CD4-positive, alpha-beta memory T cell (primary cell): ENCODE measurements at regions not wholly inside any gene's neighbourhood (a gene's known extent, or its start where the extent isn't known, plus 50 kb on each side); places are given as distances from the start of the nearest gene placed in this dataset.

ENCODE experiments used
- CTCF ChIA-PET: fragments of 350-600 bp; sonication (Branson Sonifier 250); formaldehyde crosslinking; loops from one replicate; lab custom pipeline; 2021; ENCODE audit warnings: inconsistent platforms; ENCODE audit not compliant: partially characterized antibody; lab: Charles Lee
- POLR2A ChIA-PET: fragments of 350-600 bp; sonication (Branson Sonifier 250); formaldehyde crosslinking; loops from one replicate; lab custom pipeline; 2021; ENCODE audit not compliant: partially characterized antibody; lab: Charles Lee
- DNase-seq, 5 donors: peaks; one replicate each; pipeline versions ENCODE4 v3.0.0 to v3.0.0-alpha.2; 2020 to 2022; ENCODE audit warnings: mixed read lengths in 1 of 5
- H3K27ac ChIP-seq: one replicate; pipeline ENCODE4 v1.7.0; 2013; ENCODE audit warnings: low read depth, low read length
- H3K27me3 ChIP-seq: 2 replicates; pipeline ENCODE4 v1.7.0; 2013; ENCODE audit warnings: mild to moderate bottlenecking, low read length, moderate library complexity; ENCODE audit not compliant: insufficient read depth
- H3K36me3 ChIP-seq: 2 replicates; pipeline ENCODE4 v1.7.0; 2013; ENCODE audit warnings: mild to moderate bottlenecking, low read length, moderate library complexity; ENCODE audit not compliant: insufficient read depth
- H3K4me1 ChIP-seq: 2 replicates; pipeline ENCODE4 v1.7.0; 2013; ENCODE audit warnings: mild to moderate bottlenecking, low read length, moderate library complexity; ENCODE audit not compliant: insufficient read depth
- H3K4me3 ChIP-seq, 2 donors: one replicate each; pipeline ENCODE4 v1.7.0; 2013; ENCODE audit warnings: low read length in 2 of 2, mild to moderate bottlenecking in 1 of 2
- H3K9me3 ChIP-seq, 2 donors: one replicate each; pipeline ENCODE4 v1.7.0; 2013; ENCODE audit warnings: low read length in 2 of 2, control low read depth in 1 of 2; ENCODE audit not compliant: control insufficient read depth in 1 of 2
- H3K27ac Mint-ChIP-seq, 7 donors: one replicate each; pipeline ENCODE4 v1.8.0; 2020 to 2021; ENCODE audit warnings: mixed read lengths in 7 of 7, mild to moderate bottlenecking in 6 of 7, inconsistent platforms in 3 of 7, moderate library complexity in 3 of 7
- H3K27me3 Mint-ChIP-seq, 2 donors: one replicate each; pipeline ENCODE4 v1.8.0; 2020 to 2021; ENCODE audit warnings: mixed read lengths in 2 of 2
- H3K36me3 Mint-ChIP-seq, 2 donors: one replicate each; pipeline ENCODE4 v1.8.0; 2020 to 2021; ENCODE audit warnings: mixed read lengths in 2 of 2, inconsistent platforms in 1 of 2, mild to moderate bottlenecking in 1 of 2
- H3K4me1 Mint-ChIP-seq, 4 donors: one replicate each; pipeline ENCODE4 v1.8.0; 2020 to 2021; ENCODE audit warnings: mixed read lengths in 4 of 4, mild to moderate bottlenecking in 1 of 4
- H3K4me3 Mint-ChIP-seq, 8 donors: one replicate each; pipeline ENCODE4 v1.8.0; 2020 to 2021; ENCODE audit warnings: mixed read lengths in 8 of 8, mild to moderate bottlenecking in 7 of 8, moderate library complexity in 6 of 8, inconsistent platforms in 3 of 8
- H3K9me3 Mint-ChIP-seq, 8 donors: one replicate each; pipeline ENCODE4 v1.8.0; 2020 to 2021; ENCODE audit warnings: mixed read lengths in 8 of 8, mild to moderate bottlenecking in 5 of 8, inconsistent platforms in 3 of 8, moderate library complexity in 1 of 8
- intact Hi-C: fragments of 100-400 bp; cut with micrococcal nuclease; formaldehyde crosslinking; loops from one replicate; pipeline ENCODE4 v1.15.1; 2023

GRCh38 chr2:239579081-239579480 is 178.3 kb upstream of the HDAC4 start:
- H3K36me3 Mint-ChIP-seq = no peaks in the 10 kb centered on the region
- Histone ChIP-seq H3K27me3 (no peaks in the 10 kb centered on the region), H3K36me3 (no peaks in the 10 kb centered on the region), H3K9me3 (no peaks in the 10 kb centered on the region), H3K27ac (no peak overlapping the region), H3K4me3 (no peak overlapping the region), H3K4me1 (no peaks in the 10 kb centered on the region)
- H3K9me3 Mint-ChIP-seq = peaks cover 0 to 2% (median 0%) of the 10 kb centered on the region in 8 donors
- H3K27ac Mint-ChIP-seq = peak overlapping the region in 1 of 7 donors; percentile 30
- no peaks in the 10 kb centered on the region for H3K27me3 Mint-ChIP-seq
- intact Hi-C loops = no loop called here
- H3K4me3 Mint-ChIP-seq = no peak overlapping the region
- no peak for DNase-seq
- H3K4me1 Mint-ChIP-seq = peaks cover 0 to 1% (median 0%) of the 10 kb centered on the region in 4 donors
- ChIA-PET POLR2A (no interaction called here), CTCF (no interaction called here)

- Mint-ChIP-seq H3K36me3 (no peaks in the 10 kb centered on the region), H3K4me3 (no peak overlapping the region), H3K27ac (no peak overlapping the region), H3K27me3 (no peaks in the 10 kb centered on the region), H3K4me1 (peaks cover 0 to 1% (median 0%) of the 10 kb centered on the region in 4 donors), H3K9me3 (peaks cover 0 to 2% (median 0%) of the 10 kb centered on the region in 8 donors)
- no peak for DNase-seq
- ChIA-PET POLR2A (no interaction called here), CTCF (no interaction called here)
- H3K27ac ChIP-seq = no peak overlapping the region
- H3K4me1 ChIP-seq = no peaks in the 10 kb centered on the region
- H3K36me3 ChIP-seq = no peaks in the 10 kb centered on the region
- H3K4me3 ChIP-seq = no peak overlapping the region
- intact Hi-C loops = no loop called here
- H3K9me3 ChIP-seq = no peaks in the 10 kb centered on the region
- H3K27me3 ChIP-seq = no peaks in the 10 kb centered on the region
Observed at GRCh38 chr2:239578381-239578780, 177.6 kb upstream of the HDAC4 start.

- no peaks in the 10 kb centered on the region for H3K36me3 ChIP-seq
- intact Hi-C loops = no loop called here
- H3K4me3 Mint-ChIP-seq = no peak overlapping the region
- no peak overlapping the region for H3K4me3 ChIP-seq
- H3K4me1 Mint-ChIP-seq = peaks cover 0 to 1% (median 0%) of the 10 kb centered on the region in 4 donors
- POLR2A ChIA-PET = no interaction called here
- no peaks in the 10 kb centered on the region for H3K27me3 Mint-ChIP-seq
- H3K9me3 Mint-ChIP-seq = peaks cover 0 to 2% (median 0%) of the 10 kb centered on the region in 8 donors
- H3K4me1 ChIP-seq = no peaks in the 10 kb centered on the region
- no peaks in the 10 kb centered on the region for H3K9me3 ChIP-seq
- H3K27ac ChIP-seq = no peak overlapping the region
- H3K36me3 Mint-ChIP-seq = no peaks in the 10 kb centered on the region
- no peak overlapping the region for H3K27ac Mint-ChIP-seq
- DNase-seq = no peak
- no peaks in the 10 kb centered on the region for H3K27me3 ChIP-seq
- CTCF ChIA-PET = no interaction called here
Observed at GRCh38 chr2:239577935-239578334, 177.1 kb upstream of the HDAC4 start.

DNA sequence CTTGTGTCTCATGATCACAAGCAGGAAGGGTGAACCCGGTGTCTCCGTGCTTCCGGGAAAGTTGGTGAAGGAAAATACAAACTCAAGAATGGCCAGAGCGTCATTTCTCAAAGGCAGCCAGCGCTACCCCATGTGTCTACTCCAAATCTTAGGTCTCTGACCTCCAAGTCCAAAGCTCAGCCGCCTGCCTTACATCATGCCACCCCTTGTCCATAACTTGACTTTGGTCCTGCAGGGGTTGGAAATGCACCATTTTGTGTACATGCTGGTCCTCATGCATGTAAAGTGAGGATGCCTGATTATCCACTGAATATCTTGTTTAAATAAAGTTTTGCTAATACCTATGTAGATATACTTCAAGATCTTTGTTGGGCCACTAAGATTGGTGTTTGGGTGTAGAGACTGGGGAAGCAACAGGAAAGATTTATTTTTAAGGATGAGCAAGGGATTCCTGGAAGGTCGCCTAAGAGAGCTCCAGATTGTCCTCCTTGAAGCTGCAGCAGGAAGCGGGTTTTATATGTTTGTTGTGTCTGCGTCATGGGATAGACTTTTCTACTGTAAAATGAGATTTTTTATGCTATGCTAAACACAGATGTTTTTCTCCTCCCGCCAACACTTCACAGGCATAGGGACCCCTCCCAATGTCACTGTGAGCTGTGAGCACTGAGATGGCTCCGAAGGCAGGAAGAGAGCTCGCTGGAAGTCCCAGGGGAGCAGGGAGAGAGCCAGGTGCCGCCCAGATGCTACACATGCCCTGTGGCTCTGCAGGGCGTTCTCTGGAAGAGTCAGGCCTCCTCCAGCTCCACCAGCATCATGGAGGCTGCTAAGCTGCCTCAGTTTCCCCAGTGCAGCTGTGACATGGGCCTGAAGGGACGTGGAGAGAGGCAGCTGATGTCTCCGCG is 176.2 kb upstream of the HDAC4 start:
- Histone ChIP-seq H3K9me3 (no peaks in the 10 kb centered on the region), H3K4me1 (no peaks in the 10 kb centered on the region), H3K36me3 (no peaks in the 10 kb centered on the region), H3K4me3 (no peak overlapping the region), H3K27ac (no peak overlapping the region), H3K27me3 (no peaks in the 10 kb centered on the region)
- Mint-ChIP-seq H3K9me3 (peaks cover 0 to 2% (median 0%) of the 10 kb centered on the region in 8 donors), H3K36me3 (no peaks in the 10 kb centered on the region), H3K4me3 (no peak overlapping the region), H3K27ac (peak overlapping the region in 1 of 7 donors; percentile 29), H3K27me3 (no peaks in the 10 kb centered on the region), H3K4me1 (peaks cover 0 to 1% (median 0%) of the 10 kb centered on the region in 4 donors)
- DNase-seq = no peak
- ChIA-PET POLR2A (no interaction called here), CTCF (no interaction called here)
- intact Hi-C loops = no loop called here

GRCh38 chr2:239575931-239576445 is 175.2 kb upstream of the HDAC4 start:
- H3K4me1 ChIP-seq = no peaks in the 10 kb centered on the region
- H3K4me3 ChIP-seq = no peak overlapping the region
- no peaks in the 10 kb centered on the region for H3K36me3 Mint-ChIP-seq
- no peaks in the 10 kb centered on the region for H3K27me3 ChIP-seq
- H3K27ac Mint-ChIP-seq = no peak overlapping the region
- no peak overlapping the region for H3K27ac ChIP-seq
- DNase-seq = no peak
- intact Hi-C loops = no loop called here
- H3K36me3 ChIP-seq = no peaks in the 10 kb centered on the region
- no peaks in the 10 kb centered on the region for H3K9me3 ChIP-seq
- H3K4me3 Mint-ChIP-seq = no peak overlapping the region
- peaks cover 0 to 2% (median 0%) of the 10 kb centered on the region in 8 donors for H3K9me3 Mint-ChIP-seq
- no peaks in the 10 kb centered on the region for H3K27me3 Mint-ChIP-seq
- peaks cover 0 to under 1% (median 0%) of the 10 kb centered on the region in 4 donors for H3K4me1 Mint-ChIP-seq
- ChIA-PET CTCF (no interaction called here), POLR2A (no interaction called here)

GRCh38 chr2:239574434-239575156 is 173.8 kb upstream of the HDAC4 start:
- no peak overlapping the region for H3K4me3 ChIP-seq
- no peaks in the 10 kb centered on the region for H3K36me3 ChIP-seq
- Mint-ChIP-seq H3K4me3 (no peak overlapping the region), H3K4me1 (no peaks in the 10 kb centered on the region), H3K27me3 (no peaks in the 10 kb centered on the region), H3K27ac (no peak overlapping the region), H3K9me3 (peaks cover 0 to 2% (median 0%) of the 10 kb centered on the region in 8 donors), H3K36me3 (no peaks in the 10 kb centered on the region)
- intact Hi-C loops = no loop called here
- no peaks in the 10 kb centered on the region for H3K27me3 ChIP-seq
- H3K9me3 ChIP-seq = no peaks in the 10 kb centered on the region
- H3K4me1 ChIP-seq = no peaks in the 10 kb centered on the region
- CTCF ChIA-PET = no interaction called here
- no peak overlapping the region for H3K27ac ChIP-seq
- no peak for DNase-seq
- POLR2A ChIA-PET = no interaction called here

GRCh38 chr2:239574054-239574433 is 173.2 kb upstream of the HDAC4 start:
- ChIA-PET POLR2A (no interaction called here), CTCF (no interaction called here)
- Histone ChIP-seq H3K27me3 (no peaks in the 10 kb centered on the region), H3K27ac (no peak overlapping the region), H3K4me3 (no peak overlapping the region), H3K4me1 (no peaks in the 10 kb centered on the region), H3K9me3 (no peaks in the 10 kb centered on the region), H3K36me3 (no peaks in the 10 kb centered on the region)
- H3K36me3 Mint-ChIP-seq = no peaks in the 10 kb centered on the region
- no peak for DNase-seq
- H3K27ac Mint-ChIP-seq = no peak overlapping the region
- H3K4me1 Mint-ChIP-seq = no peaks in the 10 kb centered on the region
- intact Hi-C loops = no loop called here
- H3K27me3 Mint-ChIP-seq = no peaks in the 10 kb centered on the region
- H3K9me3 Mint-ChIP-seq = no peaks in the 10 kb centered on the region
- no peak overlapping the region for H3K4me3 Mint-ChIP-seq
